ENCODE measurements at regions not wholly inside any gene's neighbourhood (a gene's known extent, or its start where the extent isn't known, plus 50 kb on each side); places are given as distances from the start of the nearest gene placed in this dataset.

- TF ChIP-seq EZH2 (IDR thresholded peaks at IDR 0.05; ENCODE audit: borderline replicate concordance, insufficient read depth, low read length, poor library complexity, severe bottlenecking) (no peak), CTCF (IDR thresholded peaks at IDR 0.05; ENCODE audit: poor library complexity, severe bottlenecking) (no peak), EP300 (conservative IDR thresholded peaks at IDR 0.05; ENCODE audit: poor library complexity, severe bottlenecking) (no peak), RAD21 (conservative IDR thresholded peaks at IDR 0.05) (no peak), TAF1 (IDR thresholded peaks at IDR 0.05; ENCODE audit: low read depth) (no peak), REST (IDR thresholded peaks at IDR 0.05; ENCODE audit: borderline replicate concordance) (no peak)
Observed at GRCh38 chr1:229769006-229769405, 143.0 kb downstream of the URB2 start.
